Activated CD4-positive, alpha-beta memory T cell treated with anti-CD3 and anti-CD28 coated beads for 36 hours (primary cell): ENCODE measurements at regions not wholly inside any gene's neighbourhood (a gene's known extent, or its start where the extent isn't known, plus 50 kb on each side); places are given as distances from the start of the nearest gene placed in this dataset.
"Not testable (repeated sequence)": the region's sequence is repeated elsewhere in the genome, so short reads cannot be mapped to it uniquely, and the experiment has no call there.

Source experiments
- CTCF ChIA-PET: fragments of 350-600 bp; sonication (Branson Sonifier 250); formaldehyde crosslinking; loops from one replicate; lab custom pipeline; 2021; ENCODE audit warnings: antibody characterized with exemption, inconsistent platforms; lab: Charles Lee
- POLR2A ChIA-PET: fragments of 350-600 bp; sonication (Branson Sonifier 250); formaldehyde crosslinking; loops from one replicate; lab custom pipeline; 2021; ENCODE audit warnings: antibody characterized with exemption; lab: Charles Lee
- DNase-seq: peaks from one replicate; pipeline ENCODE4 v3.0.0-alpha.2; 2020
- H3K27ac Mint-ChIP-seq: one replicate; pipeline ENCODE4 v1.8.0; 2021; ENCODE audit warnings: mixed read lengths
- H3K27me3 Mint-ChIP-seq: one replicate; pipeline ENCODE4 v1.8.0; 2021; ENCODE audit warnings: mixed read lengths
- H3K36me3 Mint-ChIP-seq: one replicate; pipeline ENCODE4 v1.8.0; 2021; ENCODE audit warnings: mixed read lengths
- H3K4me1 Mint-ChIP-seq: one replicate; pipeline ENCODE4 v1.8.0; 2021; ENCODE audit warnings: low read depth, mixed read lengths
- H3K4me3 Mint-ChIP-seq: one replicate; pipeline ENCODE4 v1.8.0; 2021; ENCODE audit warnings: mild to moderate bottlenecking, mixed read lengths
- H3K9me3 Mint-ChIP-seq: one replicate; pipeline ENCODE4 v1.8.0; 2021; ENCODE audit warnings: mixed read lengths
- intact Hi-C: fragments of 100-400 bp; cut with micrococcal nuclease; formaldehyde crosslinking; loops from one replicate; pipeline ENCODE4 v1.15.1; 2023

DNA sequence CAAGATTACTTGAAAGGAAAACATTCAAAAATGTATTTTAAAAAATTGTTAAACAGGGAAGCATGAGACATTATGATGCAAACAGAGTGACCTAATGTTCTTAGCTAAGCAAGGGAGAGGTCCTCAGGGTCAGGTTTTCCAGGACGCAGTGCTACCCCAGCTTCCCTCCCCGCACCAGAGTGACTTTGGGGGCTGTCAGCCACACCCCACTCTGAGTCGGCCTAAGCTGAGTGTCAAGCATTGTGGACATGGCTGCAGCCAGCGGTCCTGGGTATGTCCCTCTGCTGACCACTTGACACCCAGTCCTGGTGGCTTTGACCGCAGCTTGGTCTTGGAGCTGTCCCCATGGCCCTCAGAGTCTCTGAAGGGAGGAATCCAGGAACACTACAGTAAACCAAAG lies 54.9 kb upstream of the CD93 start:
- Mint-ChIP-seq H3K4me3 (no peak overlapping the region), H3K36me3 (no peaks in the 10 kb centered on the region), H3K9me3 (no peaks in the 10 kb centered on the region), H3K4me1 (peaks cover 18% of the 10 kb centered on the region), H3K27me3 (peaks cover 5% of the 10 kb centered on the region), H3K27ac (no peak overlapping the region)
- intact Hi-C loops, result loop anchor here (10.0 kb wide), 2 partner anchors 284 to 354 kb away; partner anchors contain the start of genes CST8 and NAPB
- ChIA-PET CTCF (no interaction called here), POLR2A (no interaction called here)
- no peak for DNase-seq

GRCh38 chr20:23139984-23140383 lies 53.9 kb upstream of the CD93 start:
- POLR2A ChIA-PET, DNase-seq, H3K27ac Mint-ChIP-seq, H3K4me3 Mint-ChIP-seq, H3K36me3 Mint-ChIP-seq, CTCF ChIA-PET, H3K27me3 Mint-ChIP-seq, H3K9me3 Mint-ChIP-seq: not testable (repeated sequence)
- intact Hi-C loops, result loop anchor here (10.0 kb wide), 2 partner anchors 285 to 355 kb away; partner anchors contain the start of genes CST8 and NAPB
- H3K4me1 Mint-ChIP-seq, result peaks cover 18% of the 10 kb centered on the region

- Mint-ChIP-seq H3K4me3 (no peak overlapping the region), H3K4me1 (peaks cover 18% of the 10 kb centered on the region), H3K27ac (no peak overlapping the region), H3K9me3 (no peaks in the 10 kb centered on the region), H3K27me3 (no peaks in the 10 kb centered on the region), H3K36me3 (no peaks in the 10 kb centered on the region)
- ChIA-PET POLR2A (no interaction called here), CTCF (no interaction called here)
- intact Hi-C loops, result no loop called here
- no peak for DNase-seq
Observed at GRCh38 chr20:23139524-23139923, 53.4 kb upstream of the CD93 start.

DNA sequence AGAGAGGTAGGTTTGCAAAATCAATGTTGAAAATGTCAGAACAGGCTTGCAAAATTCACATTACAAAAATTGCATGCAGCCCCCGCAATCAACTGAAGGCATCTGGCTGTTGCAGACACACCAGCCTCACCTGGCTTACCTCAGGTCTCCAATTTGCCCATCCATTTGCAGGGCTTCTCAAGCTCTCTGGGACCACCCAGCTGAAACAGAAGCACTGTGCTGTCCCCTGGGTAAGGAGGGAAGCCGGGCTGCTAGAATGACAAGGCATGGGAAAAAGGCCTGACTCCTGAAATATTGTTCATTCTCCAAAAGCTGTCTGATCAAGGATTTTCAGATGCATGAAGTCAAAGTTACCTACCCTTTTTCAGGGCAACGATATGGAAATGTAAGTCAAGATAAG lies 52.6 kb upstream of the CD93 start:
- peaks cover 18% of the 10 kb centered on the region for H3K4me1 Mint-ChIP-seq
- no peaks in the 10 kb centered on the region for H3K27me3 Mint-ChIP-seq
- no peak for DNase-seq
- POLR2A ChIA-PET, result no interaction called here
- no peaks in the 10 kb centered on the region for H3K36me3 Mint-ChIP-seq
- H3K9me3 Mint-ChIP-seq, result no peaks in the 10 kb centered on the region
- no peak overlapping the region for H3K27ac Mint-ChIP-seq
- H3K4me3 Mint-ChIP-seq, result no peak overlapping the region
- intact Hi-C loops, result no loop called here
- CTCF ChIA-PET, result no interaction called here

GRCh38 chr20:23138226-23138625 lies 52.1 kb upstream of the CD93 start:
- Mint-ChIP-seq H3K27ac (no peak overlapping the region), H3K4me1 (peaks cover 17% of the 10 kb centered on the region), H3K4me3 (no peak overlapping the region), H3K9me3 (no peaks in the 10 kb centered on the region), H3K27me3 (no peaks in the 10 kb centered on the region), H3K36me3 (no peaks in the 10 kb centered on the region)
- POLR2A ChIA-PET, result no interaction called here
- intact Hi-C loops, result no loop called here
- no peak for DNase-seq
- CTCF ChIA-PET, result no interaction called here

- Mint-ChIP-seq H3K9me3 (no peaks in the 10 kb centered on the region), H3K27ac (no peak overlapping the region), H3K36me3 (no peaks in the 10 kb centered on the region), H3K4me1 (peaks cover 7% of the 10 kb centered on the region), H3K27me3 (no peaks in the 10 kb centered on the region), H3K4me3 (no peak overlapping the region)
- intact Hi-C loops, result no loop called here
- POLR2A ChIA-PET, result no interaction called here
- CTCF ChIA-PET, result no interaction called here
- no peak for DNase-seq
Observed at GRCh38 chr20:23136893-23137745, 51.0 kb upstream of the CD93 start.

GRCh38 chr20:23135449-23136420 lies 49.6 kb upstream of the CD93 start:
- Mint-ChIP-seq H3K9me3 (no peaks in the 10 kb centered on the region), H3K4me3 (no peak overlapping the region)

More at GRCh38 chr20:23135449-23136420, 49.6 kb upstream of the CD93 start:
- Mint-ChIP-seq H3K4me1 (no peaks in the 10 kb centered on the region), H3K36me3 (no peaks in the 10 kb centered on the region), H3K27ac (no peak overlapping the region), H3K27me3 (no peaks in the 10 kb centered on the region)
- POLR2A ChIA-PET, result no interaction called here
- DNase-seq, result no peak
- CTCF ChIA-PET, result no interaction called here
- intact Hi-C loops, result no loop called here
